GM12873 (cell line): ENCODE measurements at regions not wholly inside any gene's neighbourhood (a gene's known extent, or its start where the extent isn't known, plus 50 kb on each side); places are given as distances from the start of the nearest gene placed in this dataset.

ENCODE experiments used
- CTCF ChIP-seq: IDR thresholded peaks from 2 replicates; pipeline ENCODE4 v1.5.1; 2012; ENCODE audit warnings: low read depth, mild to moderate bottlenecking, moderate library complexity, low read length, control low read depth; ENCODE audit not compliant: insufficient read depth; ENCODE audit errors: missing control alignments

- no peak for TF ChIP-seq CTCF
These were observed 156.2 kb upstream of the CAMK1G start for GRCh38 chr1:209427277-209427676.

- TF ChIP-seq CTCF: no peak
These were observed 155.7 kb upstream of the CAMK1G start for GRCh38 chr1:209427811-209428210.

- no peak for TF ChIP-seq CTCF
These were observed 155.1 kb upstream of the CAMK1G start for GRCh38 chr1:209428241-209428921.

- no peak for TF ChIP-seq CTCF
These were observed 153.9 kb upstream of the CAMK1G start for GRCh38 chr1:209429611-209430010.

GRCh38 chr1:209430107-209430506 lies 153.4 kb upstream of the CAMK1G start:
- TF ChIP-seq CTCF: no peak

GRCh38 chr1:209430821-209431259 lies 152.7 kb upstream of the CAMK1G start:
- TF ChIP-seq CTCF: no peak

- no peak for TF ChIP-seq CTCF
These were observed 152.1 kb upstream of the CAMK1G start for GRCh38 chr1:209431402-209431801.
